SK-N-SH treated with all-trans-retinoic acid at 6 μM for 48 hours (cell line): ENCODE measurements at regions not wholly inside any gene's neighbourhood (a gene's known extent, or its start where the extent isn't known, plus 50 kb on each side); places are given as distances from the start of the nearest gene placed in this dataset.

Experiments used
- ATAC-seq: fragments of 200-7000 bp; cut with Tn5 transposase; 3 replicates; pipeline ENCODE4 v1.9.1; 2020; ENCODE audit warnings: mild to moderate bottlenecking, moderate library complexity
- ARNTL ChIP-seq: fragments of 450-650 bp; formaldehyde crosslinking; IDR thresholded peaks from 2 replicates; pipeline ENCODE4 v1.5.0; 2020; ENCODE audit warnings: low read depth, mild to moderate bottlenecking, moderate library complexity, borderline replicate concordance
- BACH2 ChIP-seq: fragments of 250-450 bp; sonication (Bioruptor Pico); IDR thresholded peaks from 2 replicates; pipeline ENCODE4 v1.9.0; 2021; ENCODE audit warnings: mild to moderate bottlenecking, borderline replicate concordance
- CREB5 ChIP-seq: fragments of 250-450 bp; sonication (Bioruptor Pico); IDR thresholded peaks from 2 replicates; pipeline ENCODE4 v1.5.1; 2020; ENCODE audit warnings: low read depth, mild to moderate bottlenecking, moderate library complexity
- CSDC2 ChIP-seq: fragments of 250-450 bp; sonication (Bioruptor Pico); IDR thresholded peaks from 2 replicates; pipeline ENCODE4 v1.5.0; 2020; ENCODE audit warnings: mild to moderate bottlenecking, moderate library complexity
- ESRRG ChIP-seq: fragments of 250-450 bp; sonication (Bioruptor Pico); IDR thresholded peaks from 2 replicates; pipeline ENCODE4 v1.6.1; 2021; ENCODE audit warnings: mild to moderate bottlenecking
- ISL1 ChIP-seq: fragments of 250-450 bp; sonication (Bioruptor Pico); IDR thresholded peaks from 2 replicates; pipeline ENCODE4 v2.1.2; 2022; ENCODE audit warnings: mild to moderate bottlenecking, moderate library complexity
- OSR1 ChIP-seq: fragments of 250-450 bp; sonication (Bioruptor Pico); IDR thresholded peaks from 2 replicates; pipeline ENCODE4 v1.8.0; 2022; ENCODE audit warnings: moderate library complexity, mild to moderate bottlenecking, inconsistent platforms
- PATZ1 ChIP-seq: fragments of 250-450 bp; sonication (Bioruptor Pico); IDR thresholded peaks from 2 replicates; pipeline ENCODE4 v1.8.0; 2020; ENCODE audit warnings: mild to moderate bottlenecking, moderate library complexity, borderline replicate concordance
- POU6F1 ChIP-seq: fragments of 250-450 bp; sonication (Bioruptor Pico); IDR thresholded peaks from 2 replicates; pipeline ENCODE4 v1.8.0; 2021; ENCODE audit warnings: low read depth, mild to moderate bottlenecking, moderate library complexity, borderline replicate concordance
- PPARA ChIP-seq: fragments of 250-450 bp; sonication (Bioruptor Pico); IDR thresholded peaks from 2 replicates; pipeline ENCODE4 v1.5.0; 2020; ENCODE audit warnings: mild to moderate bottlenecking, borderline replicate concordance
- RARB ChIP-seq: fragments of 250-450 bp; sonication (Bioruptor Pico); IDR thresholded peaks from 2 replicates; pipeline ENCODE4 v1.8.0; 2021; ENCODE audit warnings: mild to moderate bottlenecking, moderate library complexity
- SNAI2 ChIP-seq: fragments of 250-450 bp; sonication (Bioruptor Pico); IDR thresholded peaks from 2 replicates; pipeline ENCODE4 v1.5.0; 2020; ENCODE audit warnings: mild to moderate bottlenecking, moderate library complexity
- TCF4 ChIP-seq: fragments of 250-450 bp; sonication (Bioruptor Pico); IDR thresholded peaks from 2 replicates; pipeline ENCODE4 v1.8.0; 2021; ENCODE audit warnings: mild to moderate bottlenecking, moderate library complexity, borderline replicate concordance
- TOX ChIP-seq: fragments of 250-450 bp; sonication (Bioruptor Pico); IDR thresholded peaks from 2 replicates; pipeline ENCODE4 v1.8.0; 2021; ENCODE audit warnings: mild to moderate bottlenecking, moderate library complexity, borderline replicate concordance
- TSHZ2 ChIP-seq: fragments of 250-450 bp; sonication (Bioruptor Pico); IDR thresholded peaks from 2 replicates; pipeline ENCODE4 v1.5.0; 2020; ENCODE audit warnings: mild to moderate bottlenecking, moderate library complexity
- ZC3H10 ChIP-seq: fragments of 250-450 bp; sonication (Bioruptor Pico); IDR thresholded peaks from 2 replicates; pipeline ENCODE4 v1.5.1; 2021; ENCODE audit warnings: mild to moderate bottlenecking, moderate library complexity
- ZFP3 ChIP-seq: fragments of 250-450 bp; sonication (Bioruptor Pico); IDR thresholded peaks from 2 replicates; pipeline ENCODE4 v1.5.0; 2020; ENCODE audit warnings: mild to moderate bottlenecking, moderate library complexity
- ZNF565 ChIP-seq: fragments of 450-650 bp; formaldehyde crosslinking; conservative IDR thresholded peaks from 2 replicates; pipeline ENCODE4 v1.5.0; 2020; ENCODE audit warnings: low read depth, mild to moderate bottlenecking, moderate library complexity
- ZNF70 ChIP-seq: fragments of 450-650 bp; formaldehyde crosslinking; IDR thresholded peaks from 2 replicates; pipeline ENCODE4 v1.5.0; 2020; ENCODE audit warnings: mild to moderate bottlenecking, moderate library complexity
- TF ChIP-seq, protein P1 (sequence below): fragments of 250-450 bp; sonication (Bioruptor Pico); IDR thresholded peaks from 2 replicates; pipeline ENCODE4 v1.5.1; 2021; ENCODE audit warnings: mild to moderate bottlenecking, moderate library complexity

- TF ChIP-seq BACH2 (CRISPR knock-in tag) (no peak), CREB5 (no peak), TSHZ2 (CRISPR knock-in tag) (no peak)
- no peak for ATAC-seq
Measured at GRCh38 chr19:29269641-29270040, 56.7 kb upstream of the UQCRFS1 start.

DNA sequence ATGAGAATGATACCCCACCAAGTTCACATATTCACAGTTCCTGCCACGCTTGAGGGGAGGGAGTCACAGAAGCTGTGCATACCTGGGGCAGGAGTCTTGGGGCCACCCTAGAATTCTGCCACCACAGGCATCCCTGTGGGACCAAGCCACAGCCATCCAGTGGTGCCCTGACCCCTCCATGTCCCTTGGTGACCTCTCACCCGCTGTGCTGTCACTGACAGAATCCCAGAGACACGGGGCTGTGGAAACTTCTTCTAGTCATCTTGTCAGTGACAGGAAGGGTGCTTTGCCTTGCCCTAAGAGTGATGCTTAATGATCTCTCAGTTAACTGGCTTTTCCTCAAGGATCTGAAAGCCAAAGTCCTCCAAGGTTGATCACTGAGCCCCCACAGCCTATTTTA, 58.4 kb upstream of the UQCRFS1 start:
- no peak for ATAC-seq
- TF ChIP-seq ARNTL = no peak

DNA sequence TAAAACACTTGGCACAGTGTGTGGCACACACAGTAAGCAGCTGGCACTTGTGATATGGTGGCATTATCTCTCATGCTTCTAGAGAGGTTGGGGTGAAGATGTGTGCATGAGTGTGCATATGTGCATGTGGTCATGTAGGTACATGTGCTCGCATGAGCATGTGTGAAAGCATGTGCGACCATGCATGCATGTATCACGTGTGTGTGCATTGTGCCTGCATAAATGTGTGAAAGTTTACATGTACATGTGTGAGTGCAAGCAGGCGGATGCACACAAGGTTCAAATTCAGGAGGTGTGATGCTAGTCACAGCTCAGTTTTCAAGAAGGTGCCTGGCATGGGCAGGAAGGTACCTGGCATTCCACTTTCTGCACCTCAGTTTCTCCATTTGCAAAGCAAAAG, 59.0 kb upstream of the UQCRFS1 start:
- TF ChIP-seq ZFP3 (CRISPR knock-in tag) (no peak), SNAI2 (CRISPR knock-in tag) (no peak), TOX (CRISPR knock-in tag) (no peak), ZC3H10 (CRISPR knock-in tag) (no peak), POU6F1 (no peak), ISL1 (CRISPR knock-in tag) (no peak), OSR1 (CRISPR knock-in tag) (no peak), TCF4 (CRISPR knock-in tag) (no peak), RARB (CRISPR knock-in tag) (no peak)
- ATAC-seq = no peak

GRCh38 chr19:29273000-29273640, 60.2 kb upstream of the UQCRFS1 start:
- ATAC-seq = no peak
- no peak for TF ChIP-seq ARNTL
- TF ChIP-seq PPARA (CRISPR knock-in tag) = no peak
- no peak for TF ChIP-seq ZNF70
- TF ChIP-seq CSDC2 (CRISPR knock-in tag) = no peak
- TF ChIP-seq CREB5 = no peak
- no peak for TF ChIP-seq ZFP3 (CRISPR knock-in tag)
- TF ChIP-seq SNAI2 (CRISPR knock-in tag) = no peak
- no peak for TF ChIP-seq BACH2 (CRISPR knock-in tag)
- no peak for TF ChIP-seq TOX (CRISPR knock-in tag)
- no peak for TF ChIP-seq TSHZ2 (CRISPR knock-in tag)
- TF ChIP-seq OSR1 (CRISPR knock-in tag) = no peak
- TF ChIP-seq RARB (CRISPR knock-in tag) = no peak
- TF ChIP-seq, protein P1, sequence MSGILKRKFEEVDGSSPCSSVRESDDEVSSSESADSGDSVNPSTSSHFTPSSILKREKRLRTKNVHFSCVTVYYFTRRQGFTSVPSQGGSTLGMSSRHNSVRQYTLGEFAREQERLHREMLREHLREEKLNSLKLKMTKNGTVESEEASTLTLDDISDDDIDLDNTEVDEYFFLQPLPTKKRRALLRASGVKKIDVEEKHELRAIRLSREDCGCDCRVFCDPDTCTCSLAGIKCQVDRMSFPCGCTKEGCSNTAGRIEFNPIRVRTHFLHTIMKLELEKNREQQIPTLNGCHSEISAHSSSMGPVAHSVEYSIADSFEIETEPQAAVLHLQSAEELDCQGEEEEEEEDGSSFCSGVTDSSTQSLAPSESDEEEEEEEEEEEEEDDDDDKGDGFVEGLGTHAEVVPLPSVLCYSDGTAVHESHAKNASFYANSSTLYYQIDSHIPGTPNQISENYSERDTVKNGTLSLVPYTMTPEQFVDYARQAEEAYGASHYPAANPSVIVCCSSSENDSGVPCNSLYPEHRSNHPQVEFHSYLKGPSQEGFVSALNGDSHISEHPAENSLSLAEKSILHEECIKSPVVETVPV (CRISPR knock-in tag) = no peak
- no peak for TF ChIP-seq POU6F1
- TF ChIP-seq PATZ1 (CRISPR knock-in tag) = no peak
- TF ChIP-seq ESRRG = no peak
- TF ChIP-seq ZNF565 (CRISPR knock-in tag) = no peak
